Motor neuron (in vitro differentiated cells): ENCODE measurements at regions not wholly inside any gene's neighbourhood (a gene's known extent, or its start where the extent isn't known, plus 50 kb on each side); places are given as distances from the start of the nearest gene placed in this dataset.

ENCODE experiments used
- ATAC-seq, 8 experiments: fragments of 200-7000 bp; cut with Tn5 transposase; replicated peaks in 6 of 8; 2 replicates each; pipeline ENCODE4 v1.8.0; 2021; ENCODE audit warnings: mild to moderate bottlenecking in 8 of 8, moderate library complexity in 8 of 8
- H3K27ac ChIP-seq, 2 donors: fragments of 250-450 bp; sonication (Bioruptor Pico); 2 replicates each; pipeline ENCODE4 v1.9.0; 2021; ENCODE audit warnings: antibody characterized with exemption in 2 of 2, mild to moderate bottlenecking in 2 of 2, moderate library complexity in 1 of 2
- H3K4me1 ChIP-seq, 2 donors: fragments of 250-450 bp; sonication (Bioruptor Pico); replicated peaks in 1 of 2; 2 replicates each; pipeline ENCODE4 v1.6.1; 2021; ENCODE audit warnings: antibody characterized with exemption in 2 of 2, mild to moderate bottlenecking in 2 of 2, moderate library complexity in 1 of 2
- H3K4me3 ChIP-seq, 5 donors: fragments of 250-450 bp; sonication (Bioruptor Pico); 2 replicates each; pipeline ENCODE4 v1.9.0; 2021; ENCODE audit warnings: antibody characterized with exemption in 5 of 5, mild to moderate bottlenecking in 5 of 5, moderate library complexity in 4 of 5
- WGBS, 10 experiments: fragments of 450-650 bp; shearing (Covaris generic); methylation state at CpG; one replicate each; pipeline ENCODE4 v1.0.0; 2022; 5-methylcytosine and 5-hydroxymethylcytosine counted together
- in situ Hi-C, 9 experiments: fragments of 400-800 bp; cut with MboI; loops; one replicate each; pipeline ENCODE4 v1.15.0; 2021; ENCODE audit warnings: low sequenced_read_pairs in 9 of 9, low pct_unique_long_range_greater_than_20kb in 2 of 9; ENCODE audit not compliant: unreplicated experiment in 9 of 9

DNA sequence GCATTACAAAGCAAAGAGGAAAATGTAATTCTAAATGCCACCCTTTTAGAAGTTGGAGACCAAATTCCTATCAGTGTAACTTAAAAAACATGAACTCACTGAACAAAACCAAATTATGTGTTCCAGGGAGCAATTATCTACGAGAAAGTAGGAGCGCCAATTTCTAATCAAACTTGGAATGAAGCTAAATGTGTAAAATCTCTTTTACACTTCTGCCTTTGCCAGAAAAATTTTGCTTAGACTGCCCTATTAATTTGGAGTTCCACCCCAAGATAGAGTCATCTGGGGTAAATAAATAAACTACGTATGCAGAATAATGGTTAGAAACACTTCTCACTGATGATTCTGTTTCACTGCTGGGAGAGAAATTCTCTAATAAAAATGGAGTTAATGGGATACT is 825.6 kb downstream of the MTRR start:
- no peak for ATAC-seq
- in situ Hi-C loops = no loop called here
- no peak overlapping the region for H3K4me3 ChIP-seq
- 38 to 100% (median 83%) methylated on average over 2 to 3 of the region's 3 CpGs; no CpG with 5 or more reads in 1 of the 10 experiments for WGBS, 10 experiments
- no peaks in the 10 kb centered on the region for H3K4me1 ChIP-seq
- H3K27ac ChIP-seq = no peak overlapping the region

DNA sequence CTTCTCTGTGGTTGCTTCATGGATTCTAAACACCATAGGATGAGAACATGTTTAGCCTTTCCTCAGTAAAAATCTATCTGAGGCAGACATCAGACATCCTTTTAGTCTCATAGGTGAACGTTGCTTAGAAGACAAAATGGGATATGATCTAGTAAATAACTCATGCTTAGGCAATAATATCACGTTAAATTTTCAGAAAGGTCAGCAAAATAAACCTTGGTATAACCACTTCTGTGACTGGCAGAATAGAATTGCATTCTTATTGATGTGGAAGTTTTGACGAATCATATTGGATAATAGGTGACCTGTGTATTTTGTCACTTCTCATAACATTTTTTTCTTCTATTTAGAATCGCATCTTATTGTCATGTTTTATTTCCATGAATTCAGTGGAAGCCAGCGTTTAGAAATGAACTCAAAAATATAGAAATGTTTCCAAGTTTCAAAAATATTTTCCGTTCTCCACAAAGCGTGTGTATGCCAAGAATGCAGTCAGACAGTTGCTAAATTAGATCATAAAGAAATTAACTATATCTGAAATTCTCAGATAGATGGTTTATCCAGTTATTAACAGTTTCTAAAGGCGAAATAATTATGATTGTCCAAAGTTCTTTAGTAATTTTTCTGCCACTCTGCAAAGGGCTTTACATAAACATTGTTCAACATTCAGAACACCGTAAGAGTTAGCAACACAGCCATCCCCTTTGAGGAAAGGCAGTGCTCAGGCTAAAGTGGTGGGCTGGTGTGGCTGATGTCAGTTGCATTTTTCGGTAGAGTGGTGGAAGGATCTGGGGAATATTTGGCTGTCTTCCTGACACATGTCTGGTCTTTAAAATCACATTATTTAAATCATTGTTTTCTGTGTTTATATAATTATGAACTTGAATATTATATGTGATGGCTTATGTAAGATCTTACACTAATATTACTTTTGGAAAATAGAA is 827.2 kb downstream of the MTRR start:
- no peak for ATAC-seq
- no peak overlapping the region for H3K4me3 ChIP-seq
- in situ Hi-C loops = no loop called here
- H3K27ac ChIP-seq = no peak overlapping the region
- 7 to 88% (median 83%) methylated on average over 2 to 10 of the region's 10 CpGs for WGBS, 10 experiments
- H3K4me1 ChIP-seq = no peaks in the 10 kb centered on the region

DNA sequence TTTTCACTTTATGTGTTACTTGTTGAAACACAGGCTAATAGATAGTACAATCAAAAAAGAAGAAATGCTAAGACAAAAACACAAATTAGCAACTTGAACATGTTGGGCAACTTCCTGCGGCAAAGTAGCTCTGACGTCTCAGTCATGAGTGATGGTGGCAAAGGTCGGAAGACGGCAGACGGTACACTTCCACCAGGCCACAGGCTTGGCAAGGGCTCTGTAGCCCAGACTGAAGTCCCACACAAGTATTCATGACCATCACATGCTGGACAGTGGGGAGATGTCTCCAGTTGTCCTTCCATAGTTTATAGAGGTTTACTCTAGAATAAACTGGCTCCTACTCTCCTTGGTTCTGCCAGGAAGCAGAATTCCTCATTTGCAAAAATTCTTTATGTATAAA is 831.3 kb downstream of the MTRR start:
- 73 to 100% (median 95%) methylated on average over 1 to 5 of the region's 5 CpGs; no CpG with 5 or more reads in 2 of the 10 experiments for WGBS, 10 experiments
- in situ Hi-C loops = no loop called here
- no peak overlapping the region for H3K4me3 ChIP-seq
- no peaks in the 10 kb centered on the region for H3K4me1 ChIP-seq
- no peak overlapping the region for H3K27ac ChIP-seq
- no peak for ATAC-seq

DNA sequence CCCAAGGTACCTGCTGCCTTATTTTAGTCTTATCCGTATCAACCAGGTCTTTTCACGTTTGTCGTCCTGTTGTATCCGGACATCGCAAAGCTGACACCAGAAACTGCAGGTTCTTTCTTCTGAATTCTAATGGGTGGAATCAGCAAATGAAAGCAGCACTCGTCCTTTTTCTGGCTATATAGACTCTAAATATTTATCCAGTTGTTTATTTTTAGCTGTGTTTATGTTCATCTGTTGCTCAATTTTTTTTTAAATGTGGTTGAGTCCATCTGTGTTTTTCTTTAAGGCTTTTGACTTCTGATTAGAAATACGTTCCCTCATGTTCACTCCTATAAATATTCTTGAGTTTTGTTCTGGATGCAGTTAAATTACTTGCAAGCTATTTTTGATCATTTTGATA is 831.7 kb downstream of the MTRR start:
- no peaks in the 10 kb centered on the region for H3K4me1 ChIP-seq
- in situ Hi-C loops = no loop called here
- 52 to 84% (median 72%) methylated on average over 3 to 7 of the region's 7 CpGs; no CpG with 5 or more reads in 1 of the 10 experiments for WGBS, 10 experiments
- no peak overlapping the region for H3K4me3 ChIP-seq
- H3K27ac ChIP-seq = no peak overlapping the region
- ATAC-seq = no peak

DNA sequence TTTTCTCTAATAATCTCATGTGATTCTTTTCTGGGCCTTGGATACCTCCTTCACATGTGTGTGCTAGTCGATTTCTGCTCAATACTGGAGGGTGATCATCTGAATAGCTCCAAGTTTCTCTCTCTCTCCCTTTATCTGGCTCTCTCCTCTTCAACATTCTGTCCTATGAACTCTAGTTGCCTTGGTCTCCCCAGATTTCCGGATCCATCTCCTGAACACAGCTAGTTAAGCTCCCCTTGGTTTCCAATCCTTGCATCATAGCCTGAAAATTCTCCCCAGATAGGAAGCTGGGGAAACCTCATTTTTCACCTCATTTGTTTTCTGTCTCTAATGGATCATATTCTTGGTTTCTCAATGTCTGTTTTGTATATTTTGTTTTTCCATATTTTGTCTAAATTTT is 832.3 kb downstream of the MTRR start:
- no peak for ATAC-seq
- Histone ChIP-seq H3K4me1 (no peaks in the 10 kb centered on the region), H3K27ac (no peak overlapping the region), H3K4me3 (no peak overlapping the region)
- in situ Hi-C loops = no loop called here
- 6 to 85% (median 67%) methylated on average over 1 to 2 of the region's 2 CpGs; no CpG with 5 or more reads in 1 of the 10 experiments for WGBS, 10 experiments

DNA sequence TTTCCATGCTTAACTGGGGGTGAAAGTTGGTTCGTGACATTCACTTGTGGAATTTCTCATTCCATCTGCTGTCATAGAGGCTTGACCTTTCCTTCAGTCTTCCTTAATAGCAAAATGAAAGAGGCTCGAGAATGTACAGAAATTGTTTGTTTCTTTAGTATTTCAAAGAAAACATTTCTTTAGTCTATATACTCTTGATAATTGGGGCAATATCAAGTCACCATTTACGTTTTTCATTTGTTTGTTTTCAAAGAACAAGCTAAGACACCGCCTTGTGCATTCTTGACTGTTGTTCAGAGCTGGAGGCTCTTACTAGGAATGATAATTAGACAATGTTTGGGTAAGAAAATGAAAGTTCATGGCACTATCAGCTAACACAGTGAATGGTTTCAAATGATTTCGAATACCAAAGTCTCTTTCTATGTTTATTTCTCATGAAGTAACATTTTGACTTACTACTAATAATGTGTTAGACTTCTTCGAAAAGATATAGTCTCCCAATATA is 835.4 kb downstream of the SEMA5A start:
- no peak for ATAC-seq
- H3K4me1 ChIP-seq = no peaks in the 10 kb centered on the region
- no peak overlapping the region for H3K4me3 ChIP-seq
- no peak overlapping the region for H3K27ac ChIP-seq
- in situ Hi-C loops = no loop called here
- 38 to 100% (median 78%) methylated on average over 1 to 6 of the region's 6 CpGs for WGBS, 10 experiments

DNA sequence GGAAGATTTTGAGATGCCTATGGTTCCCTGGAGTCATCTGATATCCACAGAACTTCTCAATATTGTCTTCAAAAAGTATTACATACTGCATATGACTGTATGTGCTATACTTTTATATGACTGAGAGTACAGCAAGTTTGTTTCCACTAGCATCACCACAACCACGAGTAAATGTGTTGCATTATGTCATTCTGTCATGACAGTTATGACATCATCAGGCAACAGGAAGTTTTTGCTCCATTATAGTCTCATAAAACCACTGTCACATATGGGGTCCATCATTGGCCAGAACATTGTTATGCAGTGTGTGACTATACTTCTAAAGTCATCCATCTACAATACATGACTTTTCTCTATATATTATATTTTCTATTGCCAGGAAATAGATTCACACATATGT is 831.7 kb downstream of the SEMA5A start:
- in situ Hi-C loops = no loop called here
- Histone ChIP-seq H3K4me1 (no peaks in the 10 kb centered on the region), H3K27ac (no peak overlapping the region), H3K4me3 (no peak overlapping the region)
- no peak for ATAC-seq
- 0 to 100% (median 43%) methylated on average over 1 of the region's 1 CpG; no CpG with 5 or more reads in 3 of the 10 experiments for WGBS, 10 experiments

DNA sequence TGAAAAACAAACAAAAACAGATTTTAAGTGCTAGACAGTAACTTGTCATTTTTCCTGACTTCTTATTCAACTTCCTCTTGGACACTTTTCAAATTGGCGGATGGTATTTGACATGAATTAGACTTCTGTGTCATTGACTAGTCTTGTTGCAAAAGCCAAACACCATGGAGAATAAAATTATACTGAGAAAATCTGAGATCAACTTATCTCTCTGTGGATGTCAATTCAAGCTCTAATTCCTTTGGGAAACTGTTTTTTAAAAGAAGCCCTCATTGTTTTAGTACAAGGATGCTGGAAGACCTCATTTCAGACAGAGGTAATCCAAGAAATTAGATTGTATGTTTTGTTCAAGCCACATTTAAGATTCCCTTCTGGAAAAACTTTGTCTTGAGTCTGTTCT is 831.0 kb downstream of the SEMA5A start:
- in situ Hi-C loops = no loop called here
- WGBS, 10 experiments = 6 to 100% (median 100%) methylated on average over 1 of the region's 1 CpG; no CpG with 5 or more reads in 1 of the 10 experiments
- ATAC-seq = no peak
- H3K4me1 ChIP-seq = no peaks in the 10 kb centered on the region
- no peak overlapping the region for H3K27ac ChIP-seq
- H3K4me3 ChIP-seq = no peak overlapping the region

DNA sequence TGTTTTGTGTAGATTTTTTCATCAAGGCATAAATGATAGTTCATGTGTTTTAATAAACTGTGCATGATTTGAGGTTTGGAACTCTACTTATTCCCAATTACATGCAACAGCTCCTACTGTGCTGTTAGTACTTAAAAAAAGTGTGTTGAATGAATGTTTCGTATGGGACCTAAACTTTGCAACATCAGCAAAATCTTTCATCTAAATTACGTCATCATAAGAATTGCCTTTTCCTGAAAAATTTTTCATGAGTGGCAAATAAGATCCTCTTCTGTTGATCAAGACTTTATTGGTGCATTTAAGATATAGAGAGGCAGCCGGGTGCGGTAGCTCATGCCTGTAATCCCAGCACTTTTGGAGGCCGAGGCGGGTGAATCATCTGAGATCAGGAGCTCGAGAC is 826.1 kb downstream of the SEMA5A start:
- in situ Hi-C loops = no loop called here
- no peak overlapping the region for H3K4me3 ChIP-seq
- no peak for ATAC-seq
- 62 to 100% (median 87%) methylated on average over 2 to 6 of the region's 7 CpGs; no CpG with 5 or more reads in 2 of the 10 experiments for WGBS, 10 experiments
- no peak overlapping the region for H3K27ac ChIP-seq
- H3K4me1 ChIP-seq = peaks cover 0 to 7% of the 10 kb centered on the region in 2 donors

DNA sequence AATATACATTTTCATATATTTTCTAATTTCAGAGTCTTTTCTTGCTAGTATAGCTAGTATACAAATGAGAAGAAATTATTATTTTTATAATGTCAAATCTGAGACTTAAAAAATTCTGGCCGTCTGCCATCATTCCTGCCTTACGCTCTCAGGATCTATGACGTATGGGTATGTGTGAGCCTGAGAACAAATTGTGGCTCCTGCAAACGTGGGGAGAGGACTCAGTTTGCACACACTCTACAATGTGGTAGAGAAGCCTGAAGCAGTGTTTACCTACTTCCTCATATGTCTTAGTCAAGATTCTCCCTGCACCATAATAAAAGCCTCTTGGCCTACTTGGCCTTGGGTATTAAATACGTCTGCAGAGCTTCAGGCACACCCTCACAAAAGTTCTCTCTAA is 825.4 kb downstream of the SEMA5A start:
- peak in 1 of 8 experiments; percentile 54 for ATAC-seq
- in situ Hi-C loops = no loop called here
- Histone ChIP-seq H3K4me3 (no peak overlapping the region), H3K27ac (no peak overlapping the region), H3K4me1 (peaks cover 0 to 7% of the 10 kb centered on the region in 2 donors)
- 50 to 93% (median 80%) methylated on average over 2 to 5 of the region's 5 CpGs; no CpG with 5 or more reads in 1 of the 10 experiments for WGBS, 10 experiments

DNA sequence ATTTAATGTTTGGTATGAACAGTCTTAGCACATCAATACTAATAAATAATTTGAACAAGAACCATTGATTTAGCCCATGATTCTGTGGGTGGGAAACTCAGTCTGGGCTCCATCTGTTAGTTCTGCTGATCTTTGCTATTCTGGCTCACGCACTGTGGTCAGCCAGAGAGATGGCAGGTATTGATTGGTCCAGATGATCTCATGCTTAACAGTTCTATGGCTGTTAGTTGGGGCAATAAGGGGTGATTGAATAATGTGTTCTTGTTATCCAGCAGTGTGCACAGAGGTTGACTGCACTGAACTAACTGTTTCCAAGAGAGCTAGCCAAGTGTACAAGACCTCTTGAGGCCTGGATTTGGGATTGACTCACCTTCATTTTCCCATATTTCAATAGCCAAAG is 824.3 kb downstream of the SEMA5A start:
- in situ Hi-C loops = no loop called here
- Histone ChIP-seq H3K4me3 (no peak overlapping the region), H3K27ac (no peak overlapping the region), H3K4me1 (peaks cover 0 to 7% of the 10 kb centered on the region in 2 donors)
- WGBS, 10 experiments = 20 to 88% (median 64%) methylated on average over 1 of the region's 1 CpG; no CpG with 5 or more reads in 3 of the 10 experiments
- peak in 5 of 8 experiments; percentile 72 to 95 (median 76) for ATAC-seq

DNA sequence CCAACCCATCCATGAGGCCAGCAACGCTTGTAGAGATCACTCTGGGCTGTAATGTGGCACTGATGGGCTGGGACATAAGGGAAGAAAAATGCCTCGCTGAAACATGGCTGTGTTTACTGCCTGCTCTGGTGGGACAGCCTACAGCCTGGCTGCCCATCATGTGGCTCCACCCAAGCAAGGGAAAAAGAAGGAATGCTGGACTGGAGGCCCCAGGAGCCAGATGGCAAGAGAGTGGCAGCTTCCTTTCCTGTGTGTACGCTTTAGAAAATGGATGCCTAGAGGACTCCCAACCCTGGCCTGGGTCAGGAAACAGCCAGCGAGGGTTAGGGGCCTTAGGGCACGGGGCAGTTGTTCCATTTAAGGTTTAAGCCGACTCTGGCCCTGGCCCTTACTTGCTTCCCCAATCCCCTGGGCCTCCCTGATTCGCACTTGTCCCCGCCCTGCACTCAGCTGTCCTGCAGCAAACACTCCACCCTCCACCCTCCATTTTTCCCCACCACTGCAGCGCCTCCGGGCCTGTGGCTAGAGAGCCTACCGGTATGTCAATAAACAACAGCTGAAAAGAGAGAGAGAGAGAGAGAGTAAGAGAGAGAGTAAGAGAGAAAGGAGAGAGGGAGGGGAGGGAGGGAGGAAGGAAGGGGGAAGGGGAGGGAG is 819.4 kb downstream of the SEMA5A start:
- H3K4me3 ChIP-seq = no peak overlapping the region
- in situ Hi-C loops = no loop called here
- 83 to 93% (median 87%) methylated on average over 1 to 3 of the region's 11 CpGs; no CpG with 5 or more reads in 5 of the 10 experiments for WGBS, 10 experiments
- ATAC-seq = peak in 1 of 8 experiments; percentile 67
- no peaks in the 10 kb centered on the region for H3K4me1 ChIP-seq
- no peak overlapping the region for H3K27ac ChIP-seq

DNA sequence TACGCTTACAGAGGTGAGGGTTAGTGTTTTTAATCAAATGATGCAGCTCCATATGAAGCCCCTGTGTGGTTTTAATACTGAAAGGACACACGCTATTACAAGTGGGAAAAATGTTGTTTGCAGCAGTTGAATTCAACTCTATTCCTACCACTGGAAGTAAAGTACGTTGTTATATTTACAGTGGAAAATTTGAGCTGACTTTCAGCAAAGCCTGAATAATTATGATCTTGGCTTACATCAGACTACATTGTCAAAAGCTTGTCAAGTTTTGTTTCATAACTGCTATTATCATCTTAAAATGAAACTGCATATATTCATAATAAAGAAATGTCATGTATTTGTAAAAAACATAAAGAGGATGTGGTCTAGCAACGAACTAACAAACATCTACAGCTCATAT is 818.5 kb downstream of the SEMA5A start:
- H3K4me3 ChIP-seq = no peak overlapping the region
- in situ Hi-C loops = no loop called here
- no peak for ATAC-seq
- no peak overlapping the region for H3K27ac ChIP-seq
- 17 to 100% (median 75%) methylated on average over 1 to 4 of the region's 4 CpGs; no CpG with 5 or more reads in 1 of the 10 experiments for WGBS, 10 experiments
- no peaks in the 10 kb centered on the region for H3K4me1 ChIP-seq
